Endothelial cell of umbilical vein (primary cell): ENCODE measurements at regions not wholly inside any gene's neighbourhood (a gene's known extent, or its start where the extent isn't known, plus 50 kb on each side); places are given as distances from the start of the nearest gene placed in this dataset.

Experiments used
- BruUV-seq: library from RNA; stranded (reverse); fragments of 400-500 nt; replicated peaks from 2 replicates; lab custom pipeline; 2021; lab: Mats Ljungman, UMichigan
- CTCF ChIA-PET: fragments of 300-600, 350-600 bp; sonication (Branson Sonifier 250); formaldehyde crosslinking; loops from one replicate; lab custom pipeline; 2021; ENCODE audit warnings: antibody characterized with exemption, inconsistent platforms; lab: Charles Lee
- POLR2A ChIA-PET: fragments of 300-600, 350-600 bp; sonication (Branson Sonifier 250); formaldehyde crosslinking; loops from one replicate; lab custom pipeline; 2021; ENCODE audit warnings: antibody characterized with exemption, inconsistent platforms; lab: Charles Lee
- DNase-seq: peaks from one replicate; pipeline ENCODE4 v3.0.0-alpha.2; 2011; ENCODE audit warnings: low read depth, low spot score
- FAIRE-seq: peaks from 2 replicates; lab custom pipeline; 2011; peaks lifted over from hg19 to GRCh38; lab: Jason Lieb, UNC
- H2AFZ ChIP-seq: 2 replicates; pipeline ENCODE4 v1.6.0; 2012; ENCODE audit warnings: low read depth, low read length, control low read depth, inconsistent platforms
- H3K27ac ChIP-seq: 2 replicates; pipeline ENCODE4 v1.5.1; 2011; ENCODE audit warnings: low read depth, mild to moderate bottlenecking, control low read depth, low read length, moderate library complexity; ENCODE audit not compliant: insufficient read depth
- H3K27me3 ChIP-seq, 2 experiments: 2 replicates each; pipeline versions ENCODE4 v1.6.0 to v1.6.1; 2011; ENCODE audit warnings: low read length in 2 of 2, mixed read lengths in 1 of 2; ENCODE audit not compliant: control insufficient read depth in 2 of 2, insufficient read depth in 2 of 2
- H3K36me3 ChIP-seq, 2 experiments: 2 replicates in 1 of 2; 3 replicates in 1 of 2; pipeline ENCODE4 v1.5.1; 2011; ENCODE audit warnings: low read length in 2 of 2, mild to moderate bottlenecking in 1 of 2, moderate library complexity in 1 of 2; ENCODE audit not compliant: control insufficient read depth in 2 of 2, insufficient read depth in 2 of 2; ENCODE audit errors: extremely low read depth in 1 of 2
- H3K4me1 ChIP-seq: 3 replicates; pipeline ENCODE4 v1.5.1; 2011; ENCODE audit warnings: mild to moderate bottlenecking, low read length; ENCODE audit not compliant: control insufficient read depth, insufficient read depth; ENCODE audit errors: extremely low read depth
- H3K4me2 ChIP-seq: 2 replicates; pipeline ENCODE4 v1.6.1; 2011; ENCODE audit warnings: low read length, control low read depth, mixed read lengths; ENCODE audit not compliant: insufficient read depth
- H3K4me3 ChIP-seq, 3 experiments: fragments of 200-600 bp in 1 of 3; sonication (generic), shearing (Covaris generic) in 1 of 3; replicated peaks in 1 of 3; 2 replicates each; pipeline ENCODE4 v1.5.1; 2011 to 2016; ENCODE audit warnings: control low read depth in 3 of 3, low read length in 3 of 3, mild to moderate bottlenecking in 2 of 3, inconsistent platforms in 1 of 3, low read depth in 1 of 3, moderate library complexity in 1 of 3; ENCODE audit not compliant: insufficient read depth in 1 of 3
- H3K79me2 ChIP-seq: 2 replicates; pipeline ENCODE4 v1.6.0; 2012; ENCODE audit warnings: low read length, inconsistent platforms; ENCODE audit not compliant: control insufficient read depth, insufficient read depth
- H3K9ac ChIP-seq: replicated peaks from 2 replicates; pipeline ENCODE3; 2011; ENCODE audit warnings: low read length, control low read depth; ENCODE audit not compliant: insufficient read depth; ENCODE audit errors: extremely low read depth
- H3K9me1 ChIP-seq: replicated peaks from 3 replicates; pipeline ENCODE4 v1.6.0; 2011; ENCODE audit warnings: mild to moderate bottlenecking, low read length; ENCODE audit not compliant: control insufficient read depth, insufficient read depth; ENCODE audit errors: extremely low read depth
- H3K9me3 ChIP-seq: replicated peaks from 2 replicates; pipeline ENCODE4 v1.5.1; 2012; ENCODE audit warnings: low read length, inconsistent platforms; ENCODE audit not compliant: control insufficient read depth, insufficient read depth
- H4K20me1 ChIP-seq: replicated peaks from 2 replicates; pipeline ENCODE3; 2011; ENCODE audit warnings: mild to moderate bottlenecking, low read length; ENCODE audit not compliant: control insufficient read depth, insufficient read depth; ENCODE audit errors: extremely low read depth
- EZH2 ChIP-seq: IDR thresholded peaks from 2 replicates; pipeline ENCODE4 v1.6.1; 2012; ENCODE audit warnings: borderline replicate concordance, low read depth, mild to moderate bottlenecking, moderate library complexity, low read length, inconsistent platforms; ENCODE audit not compliant: severe bottlenecking
- FOS ChIP-seq: IDR thresholded peaks from 2 replicates; pipeline ENCODE4 v1.6.1; 2011; ENCODE audit warnings: mild to moderate bottlenecking, low read length, moderate library complexity, borderline replicate concordance; ENCODE audit not compliant: insufficient read depth
- GATA2 ChIP-seq: IDR thresholded peaks from 2 replicates; pipeline ENCODE4 v1.7.0; 2011; ENCODE audit warnings: low read depth, mild to moderate bottlenecking, moderate library complexity, mixed read lengths, low read length; ENCODE audit not compliant: insufficient read length, insufficient read depth
- JUN ChIP-seq: IDR thresholded peaks from 2 replicates; pipeline ENCODE4 v1.6.1; 2011; ENCODE audit warnings: borderline replicate concordance, low read depth; ENCODE audit not compliant: insufficient read length, insufficient read depth
- MAX ChIP-seq: IDR thresholded peaks from 2 replicates; pipeline ENCODE4 v1.6.1; 2011; ENCODE audit not compliant: insufficient read depth, insufficient read length
- MYC ChIP-seq: IDR thresholded peaks from one replicate; pipeline ENCODE4 v1.6.1; 2011; ENCODE audit warnings: mild to moderate bottlenecking, low read depth, low read length
- POLR2A ChIP-seq: IDR thresholded peaks from 2 replicates; pipeline ENCODE4 v1.6.1; 2012; ENCODE audit warnings: low read depth, mild to moderate bottlenecking, control low read depth, low read length
- POLR2AphosphoS5 ChIP-seq: IDR thresholded peaks from 2 replicates; pipeline ENCODE4 v1.6.1; 2012; ENCODE audit warnings: low read depth, mild to moderate bottlenecking, control low read depth, low read length, moderate library complexity; ENCODE audit not compliant: insufficient read depth
- dilution Hi-C: fragments of 300-500 bp; cut with MboI; formaldehyde crosslinking; loops from one replicate; pipeline ENCODE4 v1.15.0; 2019; ENCODE audit warnings: low sequenced_read_pairs; ENCODE audit not compliant: extremely low pct_ligation_motif_present
- intact Hi-C: fragments of 100-400 bp; cut with micrococcal nuclease; formaldehyde crosslinking; loops from one replicate; pipeline ENCODE4 v1.10.0; 2022
- TF ChIP-seq, protein P1 (sequence below), 2 donors: IDR thresholded peaks; 1 replicate in 1 of 2; 2 replicates in 1 of 2; pipeline ENCODE4 v1.5.1; 2011; ENCODE audit warnings: low read length in 2 of 2, mild to moderate bottlenecking in 2 of 2, moderate library complexity in 2 of 2, control low read depth in 1 of 2, inconsistent platforms in 1 of 2, low read depth in 1 of 2; ENCODE audit not compliant: insufficient read depth in 1 of 2; ENCODE audit errors: extremely low read depth in 1 of 2

DNA sequence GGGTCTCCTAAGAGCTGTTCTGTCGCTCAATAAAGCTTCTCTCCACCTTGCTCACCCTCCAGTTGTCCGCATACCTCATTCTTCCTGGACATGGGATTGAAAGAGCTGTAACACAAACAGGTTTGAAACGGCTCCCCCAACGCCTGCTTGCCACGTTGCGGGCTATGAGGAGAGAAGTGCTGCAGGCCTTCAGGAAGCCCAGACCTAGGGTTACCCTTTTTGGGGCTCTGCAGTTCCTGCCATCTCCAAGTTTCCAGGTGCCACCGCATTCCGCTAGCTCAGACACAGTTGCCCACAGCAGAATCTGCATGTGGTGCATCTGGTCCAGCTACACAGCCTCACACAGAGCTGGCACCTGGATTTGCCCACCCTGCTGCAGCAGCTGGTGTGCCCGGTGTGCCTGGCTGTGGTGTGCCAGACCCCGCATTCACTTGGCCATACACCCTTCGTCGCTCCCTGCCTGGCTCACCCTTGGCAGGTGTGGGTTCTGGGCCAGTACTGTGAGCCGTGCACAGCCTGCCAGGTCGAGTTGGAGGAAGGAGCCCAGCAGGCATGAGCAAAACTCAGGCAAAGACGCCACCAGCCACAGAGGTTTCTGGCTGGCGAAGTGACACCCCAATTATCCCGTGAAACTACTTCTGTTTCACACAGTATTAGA lies 253.2 kb upstream of the SEMA3A start:
- intact Hi-C loops (no loop called here), dilution Hi-C loops (no loop called here)
- no peak overlapping the region for H2AFZ ChIP-seq
- CTCF ChIA-PET = interaction anchor here (1.0 kb wide), 1 partner anchor 253 kb away, joined by 3 read pairs; the partner anchor contains the start of gene SEMA3A
- no peak for FAIRE-seq
- no peaks in the 10 kb centered on the region for H4K20me1 ChIP-seq
- DNase-seq = no peak
- no peak overlapping the region for H3K27ac ChIP-seq
- no peaks in the 10 kb centered on the region for H3K4me1 ChIP-seq
- H3K4me2 ChIP-seq = no peak overlapping the region
- H3K4me3 ChIP-seq = no peak overlapping the region
- no peaks in the 10 kb centered on the region for H3K9me1 ChIP-seq
- no TSS peak for BruUV-seq
- H3K9me3 ChIP-seq = no peaks in the 10 kb centered on the region
- no peaks in the 10 kb centered on the region for H3K36me3 ChIP-seq
- POLR2A ChIA-PET = no interaction called here
- TF ChIP-seq POLR2AphosphoS5 (no peak), MYC (no peak), MAX (no peak), FOS (no peak), JUN (no peak), GATA2 (no peak), EZH2 (no peak), POLR2A (no peak)
- TF ChIP-seq, protein P1, sequence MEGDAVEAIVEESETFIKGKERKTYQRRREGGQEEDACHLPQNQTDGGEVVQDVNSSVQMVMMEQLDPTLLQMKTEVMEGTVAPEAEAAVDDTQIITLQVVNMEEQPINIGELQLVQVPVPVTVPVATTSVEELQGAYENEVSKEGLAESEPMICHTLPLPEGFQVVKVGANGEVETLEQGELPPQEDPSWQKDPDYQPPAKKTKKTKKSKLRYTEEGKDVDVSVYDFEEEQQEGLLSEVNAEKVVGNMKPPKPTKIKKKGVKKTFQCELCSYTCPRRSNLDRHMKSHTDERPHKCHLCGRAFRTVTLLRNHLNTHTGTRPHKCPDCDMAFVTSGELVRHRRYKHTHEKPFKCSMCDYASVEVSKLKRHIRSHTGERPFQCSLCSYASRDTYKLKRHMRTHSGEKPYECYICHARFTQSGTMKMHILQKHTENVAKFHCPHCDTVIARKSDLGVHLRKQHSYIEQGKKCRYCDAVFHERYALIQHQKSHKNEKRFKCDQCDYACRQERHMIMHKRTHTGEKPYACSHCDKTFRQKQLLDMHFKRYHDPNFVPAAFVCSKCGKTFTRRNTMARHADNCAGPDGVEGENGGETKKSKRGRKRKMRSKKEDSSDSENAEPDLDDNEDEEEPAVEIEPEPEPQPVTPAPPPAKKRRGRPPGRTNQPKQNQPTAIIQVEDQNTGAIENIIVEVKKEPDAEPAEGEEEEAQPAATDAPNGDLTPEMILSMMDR (IDR thresholded peaks at IDR 0.05; ENCODE audit: extremely low read depth in 1 of 2, insufficient read depth in 1 of 2, low read depth in 1 of 2, low read length in 2 of 2) = no peak
- no peak overlapping the region for H3K9ac ChIP-seq
- H3K79me2 ChIP-seq = no peaks in the 10 kb centered on the region
- no peaks in the 10 kb centered on the region for H3K27me3 ChIP-seq
